Right lobe of liver (tissue), 4 donors: ENCODE measurements at regions not wholly inside any gene's neighbourhood (a gene's known extent, or its start where the extent isn't known, plus 50 kb on each side); places are given as distances from the start of the nearest gene placed in this dataset.

Source experiments
- CTCF ChIP-seq, 4 donors: fragments of 200-600 bp in 3 of 4; fragments of 450-650 bp in 1 of 4; IDR thresholded peaks; one replicate each; pipeline versions ENCODE4 v1.5.1 to v1.8.0; 2016 to 2022; ENCODE audit warnings: antibody characterized with exemption in 4 of 4, mild to moderate bottlenecking in 2 of 4
- POLR2A ChIP-seq: fragments of 450-650 bp; IDR thresholded peaks from one replicate; pipeline ENCODE4 v1.6.1; 2017; ENCODE audit warnings: antibody characterized with exemption, mild to moderate bottlenecking
- donor health status: DM: no; HTN: no; CAD: no.
- donor health status: DM: no; HTN: no; CAD: no.
- donor health status: DM: no; HTN: yes; CAD: no.

DNA sequence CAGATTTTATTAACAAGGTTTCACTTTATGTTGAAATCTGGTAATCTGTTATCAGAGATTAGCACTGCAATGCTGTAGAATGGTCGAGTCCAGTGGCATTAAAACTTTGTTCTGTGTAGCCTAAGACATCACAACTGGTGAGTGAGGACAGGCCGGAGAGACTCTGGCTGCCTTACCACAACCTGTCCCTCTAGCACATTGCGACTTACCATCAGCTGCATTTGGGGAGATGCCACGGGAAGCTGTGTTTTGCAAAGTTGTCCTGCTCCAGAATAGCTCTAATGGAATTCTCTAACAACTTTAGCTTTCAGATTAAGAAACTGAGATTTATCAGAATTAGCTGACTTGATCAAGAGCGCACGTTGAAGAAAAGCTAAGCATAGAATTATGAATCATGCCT, 493.3 kb downstream of the MAFB start:
- no peak for TF ChIP-seq CTCF (IDR thresholded peaks at IDR 0.05)
- no peak for TF ChIP-seq POLR2A
